ENCODE measurements at regions not wholly inside any gene's neighbourhood (a gene's known extent, or its start where the extent isn't known, plus 50 kb on each side); places are given as distances from the start of the nearest gene placed in this dataset.
"Not testable (repeated sequence)": the region's sequence is repeated elsewhere in the genome, so short reads cannot be mapped to it uniquely, and the experiment has no call there.

GRCh38 chr5:68048516-68048915 lies 167.0 kb upstream of the PIK3R1 start:
- Histone ChIP-seq H3K79me2 (ENCODE audit: low read depth) (no peaks in the 10 kb centered on the region), H4K20me1 (ENCODE audit: low read depth) (no peaks in the 10 kb centered on the region), H2AFZ (replicated peaks) (no peak overlapping the region), H3K27me3 (no peaks in the 10 kb centered on the region), H3K4me3 (no peak overlapping the region), H3F3A (ENCODE audit: low read depth) (no peaks in the 10 kb centered on the region), H3K4me2 (no peak overlapping the region), H3K9ac (no peak overlapping the region), H3K9me3 (ENCODE audit: low read depth) (no peaks in the 10 kb centered on the region), H3K36me3 (no peaks in the 10 kb centered on the region), H3K4me1 (no peaks in the 10 kb centered on the region), H3K27ac (no peak overlapping the region)
- TF ChIP-seq CTCF (IDR thresholded peaks at IDR 0.05) (no peak), EZH2phosphoT487 (IDR thresholded peaks at IDR 0.05) (no peak), EZH2 (IDR thresholded peaks at IDR 0.05) (no peak)
- Mint-ChIP-seq H3K36me3 (peaks cover 1% of the 10 kb centered on the region), H3K4me1 (no peaks in the 10 kb centered on the region), H3K27ac (no peak overlapping the region), H3K27me3 (ENCODE audit: insufficient read depth, low read depth) (no peaks in the 10 kb centered on the region), H3K9me3 (peaks cover 14% of the 10 kb centered on the region), H3K4me3 (no peak overlapping the region)
- DNase-seq (ENCODE audit: low spot score): no peak

GRCh38 chr5:68048054-68048453 lies 167.5 kb upstream of the PIK3R1 start:
- not testable (repeated sequence) for H3K4me1 ChIP-seq; H3K4me2 ChIP-seq; H3K36me3 Mint-ChIP-seq; H3K27ac Mint-ChIP-seq; H3K4me3 ChIP-seq; H3K27me3 ChIP-seq; H3K27ac ChIP-seq; H3K4me1 Mint-ChIP-seq; H4K20me1 ChIP-seq (ENCODE audit: low read depth); H3K36me3 ChIP-seq; H3K9me3 ChIP-seq (ENCODE audit: low read depth); H3K9ac ChIP-seq; H3K79me2 ChIP-seq (ENCODE audit: low read depth); H3F3A ChIP-seq (ENCODE audit: low read depth); H3K4me3 Mint-ChIP-seq; H3K27me3 Mint-ChIP-seq (ENCODE audit: insufficient read depth, low read depth); H2AFZ ChIP-seq (replicated peaks)
- peaks cover 14% of the 10 kb centered on the region for H3K9me3 Mint-ChIP-seq
- DNase-seq (ENCODE audit: low spot score): peak; percentile 20

- H3K4me3 ChIP-seq: no peak overlapping the region
- no peaks in the 10 kb centered on the region for H4K20me1 ChIP-seq (ENCODE audit: low read depth)
- Mint-ChIP-seq H3K4me1 (no peaks in the 10 kb centered on the region), H3K36me3 (peaks cover 1% of the 10 kb centered on the region), H3K9me3 (peaks cover 14% of the 10 kb centered on the region), H3K27me3 (ENCODE audit: insufficient read depth, low read depth) (peaks cover 5% of the 10 kb centered on the region), H3K4me3 (no peak overlapping the region), H3K27ac (no peak overlapping the region)
- no peak for DNase-seq (ENCODE audit: low spot score)
- no peak overlapping the region for H2AFZ ChIP-seq (replicated peaks)
- no peaks in the 10 kb centered on the region for H3K79me2 ChIP-seq (ENCODE audit: low read depth)
- no peaks in the 10 kb centered on the region for H3K9me3 ChIP-seq (ENCODE audit: low read depth)
- H3K4me2 ChIP-seq: no peak overlapping the region
- no peaks in the 10 kb centered on the region for H3K4me1 ChIP-seq
- H3K36me3 ChIP-seq: no peaks in the 10 kb centered on the region
- H3K27ac ChIP-seq: no peak overlapping the region
- no peaks in the 10 kb centered on the region for H3K27me3 ChIP-seq
- H3F3A ChIP-seq (ENCODE audit: low read depth): no peaks in the 10 kb centered on the region
- TF ChIP-seq EZH2phosphoT487 (IDR thresholded peaks at IDR 0.05) (no peak), EZH2 (IDR thresholded peaks at IDR 0.05) (no peak), CTCF (IDR thresholded peaks at IDR 0.05) (no peak)
- H3K9ac ChIP-seq: no peak overlapping the region
Observed at GRCh38 chr5:68047035-68047434, 168.5 kb upstream of the PIK3R1 start.

GRCh38 chr5:68046445-68046844 lies 169.1 kb upstream of the PIK3R1 start:
- peaks cover 5% of the 10 kb centered on the region for H3K27me3 Mint-ChIP-seq (ENCODE audit: insufficient read depth, low read depth)
- Histone ChIP-seq H3K36me3 (no peaks in the 10 kb centered on the region), H3K9me3 (ENCODE audit: low read depth) (no peaks in the 10 kb centered on the region), H3K27me3 (no peaks in the 10 kb centered on the region), H3F3A (ENCODE audit: low read depth) (no peaks in the 10 kb centered on the region), H3K27ac (no peak overlapping the region), H3K9ac (no peak overlapping the region), H4K20me1 (ENCODE audit: low read depth) (no peaks in the 10 kb centered on the region), H3K79me2 (ENCODE audit: low read depth) (no peaks in the 10 kb centered on the region), H3K4me3 (no peak overlapping the region), H2AFZ (replicated peaks) (no peak overlapping the region), H3K4me1 (no peaks in the 10 kb centered on the region), H3K4me2 (no peak overlapping the region)
- TF ChIP-seq EZH2phosphoT487 (IDR thresholded peaks at IDR 0.05): no peak
- no peak for TF ChIP-seq CTCF (IDR thresholded peaks at IDR 0.05)
- TF ChIP-seq EZH2 (IDR thresholded peaks at IDR 0.05): no peak
- no peak overlapping the region for H3K4me3 Mint-ChIP-seq
- DNase-seq (ENCODE audit: low spot score): no peak
- H3K36me3 Mint-ChIP-seq: peaks cover 1% of the 10 kb centered on the region
- peaks cover 14% of the 10 kb centered on the region for H3K9me3 Mint-ChIP-seq
- no peak overlapping the region for H3K27ac Mint-ChIP-seq
- H3K4me1 Mint-ChIP-seq: no peaks in the 10 kb centered on the region

All from neural progenitor cell (in vitro differentiated cells).